Parathyroid adenoma (tissue), 2 donors: ENCODE measurements at regions not wholly inside any gene's neighbourhood (a gene's known extent, or its start where the extent isn't known, plus 50 kb on each side); places are given as distances from the start of the nearest gene placed in this dataset.

Source experiments
- H2AFZ ChIP-seq: fragments of 300-600 bp; sonication (generic); one replicate; pipeline ENCODE4 v1.7.0; 2017; ENCODE audit warnings: antibody characterized with exemption, mild to moderate bottlenecking
- H3K27ac ChIP-seq: fragments of 300-600 bp; sonication (generic); one replicate; pipeline ENCODE4 v1.7.0; 2017
- H3K27me3 ChIP-seq: fragments of 300-600 bp; sonication (generic); one replicate; pipeline ENCODE4 v1.7.0; 2017; ENCODE audit warnings: low read length; ENCODE audit not compliant: control insufficient read depth, insufficient read depth
- H3K36me3 ChIP-seq: fragments of 300-600 bp; sonication (generic); one replicate; pipeline ENCODE4 v1.7.0; 2017; ENCODE audit warnings: low read length; ENCODE audit not compliant: control insufficient read depth, insufficient read depth
- H3K4me1 ChIP-seq: fragments of 300-600 bp; sonication (generic); one replicate; pipeline ENCODE4 v1.7.0; 2017; ENCODE audit warnings: control low read depth
- H3K4me2 ChIP-seq: fragments of 300-600 bp; sonication (generic); one replicate; pipeline ENCODE4 v1.7.0; 2017; ENCODE audit warnings: low read length
- H3K4me3 ChIP-seq: fragments of 300-600 bp; sonication (generic); one replicate; pipeline ENCODE4 v1.7.0; 2017; ENCODE audit warnings: low read depth, low read length
- H3K79me2 ChIP-seq: fragments of 300-600 bp; sonication (generic); one replicate; pipeline ENCODE4 v1.7.0; 2017; ENCODE audit warnings: control low read depth
- H3K9ac ChIP-seq: fragments of 300-600 bp; sonication (generic); one replicate; pipeline ENCODE4 v1.7.0; 2017; ENCODE audit warnings: mild to moderate bottlenecking
- H3K9me3 ChIP-seq: fragments of 300-600 bp; sonication (generic); one replicate; pipeline ENCODE4 v1.7.0; 2017; ENCODE audit warnings: low read length; ENCODE audit not compliant: control insufficient read depth
- CTCF ChIP-seq: fragments of 300-600 bp; sonication (generic); IDR thresholded peaks from one replicate; pipeline ENCODE4 v1.7.0; 2017; ENCODE audit warnings: antibody characterized with exemption, mild to moderate bottlenecking
- donor health status: primary hyperparathyroidism.

GRCh38 chr21:31500982-31501381 is 156.9 kb upstream of the TIAM1 start:
- no peak for TF ChIP-seq CTCF
- no peak overlapping the region for H2AFZ ChIP-seq
- no peaks in the 10 kb centered on the region for H3K36me3 ChIP-seq
- no peak overlapping the region for H3K9ac ChIP-seq
- H3K9me3 ChIP-seq, result no peaks in the 10 kb centered on the region
- H3K27ac ChIP-seq, result no peak overlapping the region
- H3K79me2 ChIP-seq, result no peaks in the 10 kb centered on the region
- H3K4me1 ChIP-seq, result no peaks in the 10 kb centered on the region
- H3K27me3 ChIP-seq, result no peaks in the 10 kb centered on the region
- H3K4me3 ChIP-seq, result no peak overlapping the region
- H3K4me2 ChIP-seq, result no peak overlapping the region

- no peak overlapping the region for H3K27ac ChIP-seq
- H3K9ac ChIP-seq, result no peak overlapping the region
- no peaks in the 10 kb centered on the region for H3K79me2 ChIP-seq
- H2AFZ ChIP-seq, result no peak overlapping the region
- H3K36me3 ChIP-seq, result no peaks in the 10 kb centered on the region
- no peak overlapping the region for H3K4me3 ChIP-seq
- no peak for TF ChIP-seq CTCF
- H3K4me1 ChIP-seq, result no peaks in the 10 kb centered on the region
- H3K4me2 ChIP-seq, result no peak overlapping the region
- H3K27me3 ChIP-seq, result no peaks in the 10 kb centered on the region
- no peaks in the 10 kb centered on the region for H3K9me3 ChIP-seq
Observed at GRCh38 chr21:31500071-31500470, 156.0 kb upstream of the TIAM1 start.

GRCh38 chr21:31498985-31499384 is 154.9 kb upstream of the TIAM1 start:
- no peak overlapping the region for H3K4me3 ChIP-seq
- no peaks in the 10 kb centered on the region for H3K4me1 ChIP-seq
- no peak overlapping the region for H3K27ac ChIP-seq
- H3K9ac ChIP-seq, result no peak overlapping the region
- TF ChIP-seq CTCF, result no peak
- no peak overlapping the region for H3K4me2 ChIP-seq
- no peaks in the 10 kb centered on the region for H3K79me2 ChIP-seq
- no peaks in the 10 kb centered on the region for H3K9me3 ChIP-seq
- no peak overlapping the region for H2AFZ ChIP-seq
- no peaks in the 10 kb centered on the region for H3K36me3 ChIP-seq
- no peaks in the 10 kb centered on the region for H3K27me3 ChIP-seq

GRCh38 chr21:31497914-31498313 is 153.9 kb upstream of the TIAM1 start:
- Histone ChIP-seq H3K9ac (no peak overlapping the region), H3K4me3 (no peak overlapping the region), H3K4me2 (no peak overlapping the region), H3K36me3 (no peaks in the 10 kb centered on the region), H2AFZ (no peak overlapping the region), H3K27ac (no peak overlapping the region), H3K79me2 (no peaks in the 10 kb centered on the region), H3K27me3 (no peaks in the 10 kb centered on the region), H3K9me3 (no peaks in the 10 kb centered on the region), H3K4me1 (no peaks in the 10 kb centered on the region)
- TF ChIP-seq CTCF, result no peak

- H3K27ac ChIP-seq, result no peak overlapping the region
- H3K27me3 ChIP-seq, result no peaks in the 10 kb centered on the region
- H3K4me2 ChIP-seq, result no peak overlapping the region
- H3K36me3 ChIP-seq, result no peaks in the 10 kb centered on the region
- no peaks in the 10 kb centered on the region for H3K9me3 ChIP-seq
- no peak overlapping the region for H3K9ac ChIP-seq
- no peak for TF ChIP-seq CTCF
- H2AFZ ChIP-seq, result no peak overlapping the region
- no peaks in the 10 kb centered on the region for H3K4me1 ChIP-seq
- no peak overlapping the region for H3K4me3 ChIP-seq
- no peaks in the 10 kb centered on the region for H3K79me2 ChIP-seq
Observed at GRCh38 chr21:31493350-31493880, 149.4 kb upstream of the TIAM1 start.
